HepG2 (cell line): ENCODE measurements at regions not wholly inside any gene's neighbourhood (a gene's known extent, or its start where the extent isn't known, plus 50 kb on each side); places are given as distances from the start of the nearest gene placed in this dataset.

Source experiments
- ATAC-seq: fragments of 200-7000 bp; cut with Tn5 transposase; 3 replicates; pipeline ENCODE4 v1.9.1; 2020; ENCODE audit warnings: mild to moderate bottlenecking, moderate library complexity
- BruUV-seq: library from RNA; stranded (reverse); fragments of 400-500 nt; replicated peaks from 2 replicates; lab custom pipeline; 2021; lab: Mats Ljungman, UMichigan
- CTCF ChIA-PET: fragments of 300-600 bp; formaldehyde crosslinking; extraction: SDS; loops from one replicate; lab custom pipeline; 2021; ENCODE audit warnings: low total read pairs, inconsistent platforms, low intra/inter-chr PET ratio; lab: Yijun Ruan, JAX
- POLR2A ChIA-PET: fragments of 350-600 bp; sonication (Branson Sonifier 250); formaldehyde crosslinking; loops from one replicate; lab custom pipeline; 2020; ENCODE audit warnings: antibody characterized with exemption, inconsistent platforms; lab: Yijun Ruan, JAX
- DNase-seq: peaks from one replicate; pipeline ENCODE4 v3.0.0-alpha.2; 2015; ENCODE audit warnings: low spot score
- FAIRE-seq: peaks from 3 replicates; lab custom pipeline; 2011; peaks lifted over from hg19 to GRCh38; lab: Jason Lieb, UNC
- H2AFZ ChIP-seq: one replicate; pipeline ENCODE4 v1.6.1; 2011; ENCODE audit warnings: low read length, inconsistent platforms
- H3K27ac ChIP-seq: fragments of 300-600 bp; 3 replicates; pipeline ENCODE4 v1.8.0; 2011; ENCODE audit warnings: mixed run types, mild to moderate bottlenecking, mixed read lengths, low read length, inconsistent platforms; ENCODE audit not compliant: insufficient read depth; ENCODE audit errors: extremely low read length
- H3K27me3 ChIP-seq, 2 experiments: fragments of 200-600 bp in 1 of 2; 2 replicates in 1 of 2; 3 replicates in 1 of 2; pipeline versions ENCODE4 v1.6.0 to v1.8.0; 2011; ENCODE audit warnings: low read length in 2 of 2, mild to moderate bottlenecking in 2 of 2, moderate library complexity in 2 of 2, inconsistent platforms in 1 of 2; ENCODE audit not compliant: insufficient read depth in 2 of 2, control insufficient read depth in 1 of 2
- H3K36me3 ChIP-seq, 2 experiments: fragments of 200-600 bp in 1 of 2; replicated peaks in 1 of 2; 2 replicates in 1 of 2; 3 replicates in 1 of 2; pipeline versions ENCODE4 v1.5.1 to v1.8.0; 2011; ENCODE audit warnings: low read length in 2 of 2, inconsistent platforms in 1 of 2; ENCODE audit not compliant: insufficient read depth in 2 of 2, control insufficient read depth in 1 of 2
- H3K4me1 ChIP-seq: 2 replicates; pipeline ENCODE4 v1.5.1; 2012; ENCODE audit warnings: low read length, inconsistent platforms; ENCODE audit not compliant: insufficient read depth
- H3K4me2 ChIP-seq: 2 replicates; pipeline ENCODE4 v1.6.0; 2011; ENCODE audit warnings: low read depth, low read length, inconsistent platforms
- H3K4me3 ChIP-seq, 3 experiments: fragments of 200-600 bp in 1 of 3; sonication (generic), shearing (Covaris generic) in 1 of 3; replicated peaks in 1 of 3; 2 replicates each; pipeline ENCODE4 v1.5.1; 2011 to 2016; ENCODE audit warnings: low read length in 3 of 3, inconsistent platforms in 2 of 3, low read depth in 2 of 3, mild to moderate bottlenecking in 2 of 3, control low read depth in 1 of 3, mixed read lengths in 1 of 3; ENCODE audit not compliant: insufficient read depth in 1 of 3
- H3K79me2 ChIP-seq: one replicate; pipeline ENCODE4 v1.6.1; 2011; ENCODE audit warnings: low read length, inconsistent platforms; ENCODE audit not compliant: insufficient read depth
- H3K9ac ChIP-seq: 2 replicates; pipeline ENCODE4 v1.6.0; 2011; ENCODE audit warnings: mild to moderate bottlenecking, low read depth, low read length, inconsistent platforms; ENCODE audit not compliant: insufficient read depth
- H3K9me3 ChIP-seq: 2 replicates; pipeline ENCODE4 v1.5.1; 2012; ENCODE audit warnings: mild to moderate bottlenecking, low read length
- H4K20me1 ChIP-seq: 2 replicates; pipeline ENCODE4 v1.6.0; 2011; ENCODE audit warnings: inconsistent platforms, mild to moderate bottlenecking, low read length, moderate library complexity; ENCODE audit not compliant: insufficient read depth
- ARNT ChIP-seq: fragments of 450-650 bp; IDR thresholded peaks from 2 replicates; pipeline ENCODE4 v1.6.1; 2017
- ATF7-NPFF ChIP-seq: sonication (generic); formaldehyde crosslinking; IDR thresholded peaks from 2 replicates; pipeline ENCODE4 v1.8.1; 2023; ENCODE audit warnings: mild to moderate bottlenecking, low read depth, missing genetic modification reagents, moderate library complexity
- BORCS8-MEF2B ChIP-seq: sonication (generic); formaldehyde crosslinking; IDR thresholded peaks from 2 replicates; pipeline ENCODE4 v1.8.0; 2022; ENCODE audit warnings: mild to moderate bottlenecking, missing genetic modification reagents
- FOSL1 ChIP-seq: sonication (generic); formaldehyde crosslinking; IDR thresholded peaks from 2 replicates; pipeline ENCODE4 v1.9.0; 2021; ENCODE audit warnings: missing genetic modification reagents, borderline replicate concordance
- HNRNPLL ChIP-seq: fragments of 200-400 bp; formaldehyde crosslinking; IDR thresholded peaks from 2 replicates; pipeline ENCODE4 v1.6.1; 2017; ENCODE audit warnings: mild to moderate bottlenecking, low read depth, low read length; ENCODE audit not compliant: poor library complexity, severe bottlenecking
- IRF2 ChIP-seq: IDR thresholded peaks from 2 replicates; pipeline ENCODE4 v1.6.1; 2018; ENCODE audit warnings: missing genetic modification reagents, missing compliant biosample characterization
- KLF15 ChIP-seq: sonication (generic); formaldehyde crosslinking; IDR thresholded peaks from 2 replicates; pipeline ENCODE4 v1.8.1; 2023; ENCODE audit warnings: borderline replicate concordance, mild to moderate bottlenecking, inconsistent platforms, missing genetic modification reagents, mixed read lengths
- MTA3 ChIP-seq: sonication (generic); formaldehyde crosslinking; IDR thresholded peaks from 2 replicates; pipeline ENCODE4 v1.4.0; 2020; ENCODE audit warnings: missing genetic modification reagents
- MZF1 ChIP-seq: sonication (generic); formaldehyde crosslinking; IDR thresholded peaks from 2 replicates; pipeline ENCODE4 v1.8.1; 2023; ENCODE audit warnings: mild to moderate bottlenecking, missing genetic modification reagents, borderline replicate concordance
- NFRKB ChIP-seq: fragments of 450-650 bp; IDR thresholded peaks from 2 replicates; pipeline ENCODE4 v1.6.1; 2017
- RAD21 ChIP-seq: fragments of 450-650 bp; formaldehyde crosslinking; IDR thresholded peaks from 2 replicates; pipeline ENCODE4 v1.5.0; 2020; ENCODE audit warnings: mild to moderate bottlenecking
- SOX13 ChIP-seq, 3 experiments: fragments of 450-650 bp in 1 of 3; sonication (generic) in 1 of 3; formaldehyde crosslinking in 1 of 3; IDR thresholded peaks in 2 of 3; conservative IDR thresholded peaks in 1 of 3; 2 replicates each; pipeline versions ENCODE4 v1.5.0 to v1.6.1; 2016 to 2020; ENCODE audit warnings: antibody characterized with exemption in 1 of 3, mild to moderate bottlenecking in 1 of 3, missing compliant biosample characterization in 1 of 3, missing genetic modification reagents in 1 of 3, moderate library complexity in 1 of 3
- ZMYM2 ChIP-seq: sonication (generic); formaldehyde crosslinking; IDR thresholded peaks from 2 replicates; pipeline ENCODE4 v1.8.0; 2022; ENCODE audit warnings: mild to moderate bottlenecking, missing genetic modification reagents
- ZNF672 ChIP-seq: sonication (generic); formaldehyde crosslinking; IDR thresholded peaks from 2 replicates; pipeline ENCODE4 v1.8.1; 2022; ENCODE audit warnings: missing genetic modification reagents
- ZNF7 ChIP-seq: IDR thresholded peaks from 2 replicates; pipeline ENCODE4 v1.6.1; 2016; ENCODE audit warnings: missing biosample characterization, missing genetic modification reagents
- ZNF878 ChIP-seq: sonication (generic); formaldehyde crosslinking; IDR thresholded peaks from 2 replicates; pipeline ENCODE4 v1.8.1; 2023; ENCODE audit warnings: mild to moderate bottlenecking, missing genetic modification reagents, moderate library complexity
- WGBS: methylation state at CpG from one replicate; pipeline ENCODE4 v1.1.6; 2017; ENCODE audit warnings: low lambda C conversion rate; 5-methylcytosine and 5-hydroxymethylcytosine counted together
- in situ Hi-C: cut with HindIII; loops from 2 replicates; pipeline ENCODE4 v1.10.0; 2017; ENCODE audit warnings: low pct_unique_long_range_greater_than_20kb; ENCODE audit not compliant: extremely low pct_ligation_motif_present
- intact Hi-C: fragments of 100-400 bp; cut with micrococcal nuclease; formaldehyde crosslinking; loops from one replicate; pipeline ENCODE4 v1.10.0; 2022; ENCODE audit not compliant: unreplicated experiment
- TF ChIP-seq, protein P1 (sequence below): IDR thresholded peaks from 2 replicates; pipeline ENCODE4 v1.6.1; 2016; ENCODE audit warnings: mild to moderate bottlenecking, missing biosample characterization, missing genetic modification reagents
- TF ChIP-seq, protein P2 (sequence below): sonication (generic); formaldehyde crosslinking; IDR thresholded peaks from 2 replicates; pipeline ENCODE4 v1.8.1; 2023; ENCODE audit warnings: missing genetic modification reagents, mild to moderate bottlenecking, borderline replicate concordance
- TF ChIP-seq, protein P3 (sequence below): sonication (generic); formaldehyde crosslinking; IDR thresholded peaks from 2 replicates; pipeline ENCODE4 v1.5.0; 2020; ENCODE audit warnings: missing genetic modification reagents, mild to moderate bottlenecking, borderline replicate concordance
- TF ChIP-seq, protein P4 (sequence below): sonication (generic); formaldehyde crosslinking; IDR thresholded peaks from 2 replicates; pipeline ENCODE4 v1.4.0; 2020; ENCODE audit warnings: mild to moderate bottlenecking, missing genetic modification reagents

DNA sequence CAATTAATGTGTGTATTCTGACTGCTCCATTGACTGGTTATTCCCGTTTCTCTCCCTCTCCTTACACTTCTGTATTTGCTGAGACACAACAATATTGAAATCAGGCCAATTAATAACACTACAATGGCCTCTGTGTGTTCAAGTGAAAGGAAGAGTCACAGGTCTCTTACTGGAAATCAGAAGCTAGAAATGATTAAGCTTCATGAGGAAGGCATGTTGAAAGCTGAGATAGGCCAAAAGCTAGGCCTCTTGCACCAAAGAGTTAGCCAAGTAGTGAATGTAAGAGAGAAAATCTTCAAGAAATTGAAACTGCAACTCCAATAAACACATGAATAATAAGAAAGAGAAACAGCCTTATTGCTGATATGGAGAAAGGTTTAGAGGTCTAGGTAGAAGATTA lies 489.5 kb upstream of the CITED2 start:
- ATAC-seq (no peak), DNase-seq (no peak), FAIRE-seq (no peak)
- BruUV-seq, result no TSS peak
- TF ChIP-seq ZMYM2 (CRISPR knock-in tag), result no peak
- TF ChIP-seq SOX13 (IDR thresholded peaks at IDR 0.05), result no peak
- no peak for TF ChIP-seq SOX13 (CRISPR knock-in tag; conservative IDR thresholded peaks at IDR 0.05 in 1 of 2, IDR thresholded peaks at IDR 0.05 in 1 of 2)
- no peak for TF ChIP-seq ZNF672 (CRISPR knock-in tag)
- no peak for TF ChIP-seq MZF1 (CRISPR knock-in tag)
- TF ChIP-seq BORCS8-MEF2B (CRISPR knock-in tag), result no peak
- TF ChIP-seq, protein P1, sequence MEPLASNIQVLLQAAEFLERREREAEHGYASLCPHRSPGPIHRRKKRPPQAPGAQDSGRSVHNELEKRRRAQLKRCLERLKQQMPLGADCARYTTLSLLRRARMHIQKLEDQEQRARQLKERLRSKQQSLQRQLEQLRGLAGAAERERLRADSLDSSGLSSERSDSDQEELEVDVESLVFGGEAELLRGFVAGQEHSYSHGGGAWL (CRISPR knock-in tag), result no peak
- TF ChIP-seq KLF15 (CRISPR knock-in tag), result no peak
- no peak for TF ChIP-seq ARNT
- TF ChIP-seq ZNF878 (CRISPR knock-in tag), result no peak
- TF ChIP-seq, protein P2, sequence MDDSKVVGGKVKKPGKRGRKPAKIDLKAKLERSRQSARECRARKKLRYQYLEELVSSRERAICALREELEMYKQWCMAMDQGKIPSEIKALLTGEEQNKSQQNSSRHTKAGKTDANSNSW, result no peak
- TF ChIP-seq, protein P3, sequence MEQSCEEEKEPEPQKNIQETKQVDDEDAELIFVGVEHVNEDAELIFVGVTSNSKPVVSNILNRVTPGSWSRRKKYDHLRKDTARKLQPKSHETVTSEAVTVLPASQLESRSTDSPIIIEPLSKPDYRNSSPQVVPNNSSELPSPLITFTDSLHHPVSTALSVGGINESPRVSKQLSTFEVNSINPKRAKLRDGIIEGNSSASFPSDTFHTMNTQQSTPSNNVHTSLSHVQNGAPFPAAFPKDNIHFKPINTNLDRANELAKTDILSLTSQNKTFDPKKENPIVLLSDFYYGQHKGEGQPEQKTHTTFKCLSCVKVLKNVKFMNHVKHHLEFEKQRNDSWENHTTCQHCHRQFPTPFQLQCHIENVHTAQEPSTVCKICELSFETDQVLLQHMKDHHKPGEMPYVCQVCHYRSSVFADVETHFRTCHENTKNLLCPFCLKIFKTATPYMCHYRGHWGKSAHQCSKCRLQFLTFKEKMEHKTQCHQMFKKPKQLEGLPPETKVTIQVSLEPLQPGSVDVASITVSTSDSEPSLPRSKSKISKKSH (CRISPR knock-in tag), result no peak
- no peak for TF ChIP-seq RAD21 (CRISPR knock-in tag)
- TF ChIP-seq MTA3 (CRISPR knock-in tag), result no peak
- no peak for TF ChIP-seq IRF2 (CRISPR knock-in tag)
- TF ChIP-seq ZNF7 (CRISPR knock-in tag), result no peak
- TF ChIP-seq, protein P4, sequence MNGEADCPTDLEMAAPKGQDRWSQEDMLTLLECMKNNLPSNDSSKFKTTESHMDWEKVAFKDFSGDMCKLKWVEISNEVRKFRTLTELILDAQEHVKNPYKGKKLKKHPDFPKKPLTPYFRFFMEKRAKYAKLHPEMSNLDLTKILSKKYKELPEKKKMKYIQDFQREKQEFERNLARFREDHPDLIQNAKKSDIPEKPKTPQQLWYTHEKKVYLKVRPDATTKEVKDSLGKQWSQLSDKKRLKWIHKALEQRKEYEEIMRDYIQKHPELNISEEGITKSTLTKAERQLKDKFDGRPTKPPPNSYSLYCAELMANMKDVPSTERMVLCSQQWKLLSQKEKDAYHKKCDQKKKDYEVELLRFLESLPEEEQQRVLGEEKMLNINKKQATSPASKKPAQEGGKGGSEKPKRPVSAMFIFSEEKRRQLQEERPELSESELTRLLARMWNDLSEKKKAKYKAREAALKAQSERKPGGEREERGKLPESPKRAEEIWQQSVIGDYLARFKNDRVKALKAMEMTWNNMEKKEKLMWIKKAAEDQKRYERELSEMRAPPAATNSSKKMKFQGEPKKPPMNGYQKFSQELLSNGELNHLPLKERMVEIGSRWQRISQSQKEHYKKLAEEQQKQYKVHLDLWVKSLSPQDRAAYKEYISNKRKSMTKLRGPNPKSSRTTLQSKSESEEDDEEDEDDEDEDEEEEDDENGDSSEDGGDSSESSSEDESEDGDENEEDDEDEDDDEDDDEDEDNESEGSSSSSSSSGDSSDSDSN, result no peak
- TF ChIP-seq HNRNPLL, result no peak
- no peak for TF ChIP-seq NFRKB
- no peak for TF ChIP-seq FOSL1 (CRISPR knock-in tag)
- TF ChIP-seq ATF7-NPFF (CRISPR knock-in tag), result no peak
- intact Hi-C loops (no loop called here), in situ Hi-C loops (no loop called here)
- no peaks in the 10 kb centered on the region for H3K36me3 ChIP-seq
- ChIA-PET POLR2A (no interaction called here), CTCF (no interaction called here)
- H3K4me1 ChIP-seq, result no peaks in the 10 kb centered on the region
- H3K9ac ChIP-seq, result no peak overlapping the region
- H3K9me3 ChIP-seq, result peaks cover 7% of the 10 kb centered on the region; the same call in 1 of the 2 replicates
- no peaks in the 10 kb centered on the region for H3K27me3 ChIP-seq
- no peak overlapping the region for H2AFZ ChIP-seq
- no peak overlapping the region for H3K4me2 ChIP-seq
- no peaks in the 10 kb centered on the region for H4K20me1 ChIP-seq
- no peak overlapping the region for H3K4me3 ChIP-seq
- no peaks in the 10 kb centered on the region for H3K79me2 ChIP-seq
- 0% methylated on average over 1 of the region's 1 CpG for WGBS
- H3K27ac ChIP-seq, result no peak overlapping the region
